Prostate gland (tissue), 2 donors: ENCODE measurements at regions not wholly inside any gene's neighbourhood (a gene's known extent, or its start where the extent isn't known, plus 50 kb on each side); places are given as distances from the start of the nearest gene placed in this dataset.

Experiments
- DNase-seq: peaks from one replicate; pipeline ENCODE4 v3.0.0-alpha.2; 2019; ENCODE audit warnings: low spot score
- H3K27ac ChIP-seq, 2 donors: fragments of 200-600 bp; sonication (generic); 2 replicates each; pipeline ENCODE4 v1.5.1; 2017 to 2019
- H3K27me3 ChIP-seq: fragments of 200-600 bp; sonication (generic); replicated peaks from 2 replicates; pipeline ENCODE4 v1.5.1; 2019; ENCODE audit not compliant: insufficient read depth
- H3K36me3 ChIP-seq, 2 donors: fragments of 200-600 bp; sonication (generic); 1 replicate in 1 of 2; 2 replicates in 1 of 2; pipeline versions ENCODE4 v1.5.1 to v1.8.1; 2017 to 2019
- H3K4me1 ChIP-seq: fragments of 200-600 bp; sonication (generic); replicated peaks from 2 replicates; pipeline ENCODE4 v1.5.1; 2019
- H3K4me3 ChIP-seq, 2 donors: fragments of 200-600 bp; sonication (generic); 2 replicates each; pipeline ENCODE4 v1.5.1; 2017 to 2019
- H3K9me3 ChIP-seq: fragments of 200-600 bp; sonication (generic); 2 replicates; pipeline ENCODE4 v1.5.1; 2017
- POLR2A ChIP-seq: fragments of 450-650 bp; IDR thresholded peaks from one replicate; pipeline ENCODE4 v1.6.1; 2016; ENCODE audit warnings: antibody characterized with exemption, mild to moderate bottlenecking
- POLR2AphosphoS5 ChIP-seq: sonication (generic); formaldehyde crosslinking; IDR thresholded peaks from one replicate; pipeline ENCODE4 v1.6.1; 2017; ENCODE audit warnings: antibody characterized with exemption
- WGBS: methylation state at CpG from one replicate; pipeline ENCODE4 v1.1.5; 2018; 5-methylcytosine and 5-hydroxymethylcytosine counted together
- intact Hi-C: fragments of 100-400 bp; cut with DNase I; formaldehyde crosslinking; loops from one replicate; pipeline ENCODE4 v1.14.2; 2022
- TF ChIP-seq, protein P1 (sequence below), 4 experiments: fragments of 200-600 bp in 2 of 4; fragments of 450-650 bp in 2 of 4; sonication (generic) in 2 of 4; IDR thresholded peaks; 1 replicate in 3 of 4; 2 replicates in 1 of 4; pipeline ENCODE4 v1.5.1; 2016 to 2019; ENCODE audit warnings: antibody characterized with exemption in 4 of 4, mild to moderate bottlenecking in 2 of 4, moderate library complexity in 2 of 4

DNA sequence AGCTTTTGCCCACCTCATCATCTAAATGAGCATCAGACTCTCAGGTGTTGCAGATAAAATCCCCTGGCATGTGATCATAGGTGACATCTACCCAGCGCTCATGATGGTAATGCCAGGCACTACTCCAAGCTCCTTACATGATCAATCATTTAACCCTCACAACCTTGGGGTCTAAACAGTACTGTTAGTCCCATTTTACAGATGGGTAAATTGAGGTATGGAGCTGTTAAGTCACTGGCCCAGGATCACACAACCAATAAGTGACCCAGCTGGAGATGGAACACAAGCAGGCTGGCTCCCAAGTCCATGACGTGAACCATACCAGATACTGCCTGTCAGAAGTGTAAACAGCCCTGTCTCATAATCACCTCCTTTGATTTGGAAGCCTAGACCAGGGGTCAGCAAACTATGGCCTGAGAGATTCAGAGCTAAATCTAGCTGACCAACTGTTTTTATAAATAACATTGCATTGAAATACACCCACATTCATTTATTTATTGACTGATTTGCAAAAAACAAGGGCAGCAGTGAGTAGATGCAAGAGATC, 79.2 kb downstream of the UNC5CL start:
- no peak for TF ChIP-seq POLR2A
- TF ChIP-seq POLR2AphosphoS5, result no peak
- TF ChIP-seq, protein P1, sequence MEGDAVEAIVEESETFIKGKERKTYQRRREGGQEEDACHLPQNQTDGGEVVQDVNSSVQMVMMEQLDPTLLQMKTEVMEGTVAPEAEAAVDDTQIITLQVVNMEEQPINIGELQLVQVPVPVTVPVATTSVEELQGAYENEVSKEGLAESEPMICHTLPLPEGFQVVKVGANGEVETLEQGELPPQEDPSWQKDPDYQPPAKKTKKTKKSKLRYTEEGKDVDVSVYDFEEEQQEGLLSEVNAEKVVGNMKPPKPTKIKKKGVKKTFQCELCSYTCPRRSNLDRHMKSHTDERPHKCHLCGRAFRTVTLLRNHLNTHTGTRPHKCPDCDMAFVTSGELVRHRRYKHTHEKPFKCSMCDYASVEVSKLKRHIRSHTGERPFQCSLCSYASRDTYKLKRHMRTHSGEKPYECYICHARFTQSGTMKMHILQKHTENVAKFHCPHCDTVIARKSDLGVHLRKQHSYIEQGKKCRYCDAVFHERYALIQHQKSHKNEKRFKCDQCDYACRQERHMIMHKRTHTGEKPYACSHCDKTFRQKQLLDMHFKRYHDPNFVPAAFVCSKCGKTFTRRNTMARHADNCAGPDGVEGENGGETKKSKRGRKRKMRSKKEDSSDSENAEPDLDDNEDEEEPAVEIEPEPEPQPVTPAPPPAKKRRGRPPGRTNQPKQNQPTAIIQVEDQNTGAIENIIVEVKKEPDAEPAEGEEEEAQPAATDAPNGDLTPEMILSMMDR (IDR thresholded peaks at IDR 0.05), result no peak
- Histone ChIP-seq H3K4me3 (no peak overlapping the region), H3K9me3 (no peaks in the 10 kb centered on the region), H3K36me3 (no peaks in the 10 kb centered on the region), H3K27me3 (no peaks in the 10 kb centered on the region), H3K4me1 (no peaks in the 10 kb centered on the region), H3K27ac (no peak overlapping the region)
- no peak for DNase-seq
- WGBS, result 83% methylated on average over 2 of the region's 2 CpGs
- intact Hi-C loops, result no loop called here

DNA sequence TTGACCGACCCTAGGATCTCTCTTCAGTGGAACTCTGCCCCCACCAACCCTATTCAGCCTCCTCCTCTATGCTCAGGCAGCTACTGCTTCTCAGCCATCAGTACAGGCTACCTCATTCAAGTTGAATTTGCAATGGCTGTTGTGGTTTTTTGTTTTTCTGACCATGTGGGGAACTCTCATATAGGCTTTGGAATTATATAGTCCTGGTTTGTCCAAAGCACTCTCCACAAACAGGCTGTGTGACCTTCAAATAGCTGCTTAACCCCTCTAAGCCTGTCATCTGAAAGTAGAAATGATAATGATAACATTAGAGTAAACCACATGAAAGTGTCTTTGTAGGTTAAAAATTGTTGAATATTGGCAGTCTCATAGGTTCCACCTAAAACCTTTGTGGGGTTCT, 80.3 kb downstream of the UNC5CL start:
- TF ChIP-seq POLR2A (no peak), POLR2AphosphoS5 (no peak)
- TF ChIP-seq, protein P1 (IDR thresholded peaks at IDR 0.05), result no peak
- Histone ChIP-seq H3K4me3 (no peak overlapping the region), H3K27ac (no peak overlapping the region), H3K27me3 (no peaks in the 10 kb centered on the region), H3K9me3 (no peaks in the 10 kb centered on the region), H3K36me3 (no peaks in the 10 kb centered on the region), H3K4me1 (no peaks in the 10 kb centered on the region)
- 84% methylated on average over 1 of the region's 1 CpG for WGBS
- DNase-seq, result no peak
- intact Hi-C loops, result no loop called here

GRCh38 chr6:40957616-40958492, 81.2 kb downstream of the UNC5CL start:
- intact Hi-C loops, result no loop called here
- Histone ChIP-seq H3K27ac (no peak overlapping the region), H3K4me1 (no peaks in the 10 kb centered on the region), H3K9me3 (no peaks in the 10 kb centered on the region), H3K4me3 (no peak overlapping the region), H3K27me3 (no peaks in the 10 kb centered on the region), H3K36me3 (no peaks in the 10 kb centered on the region)
- DNase-seq, result no peak
- WGBS, result 72% methylated on average over 4 of the region's 4 CpGs
- TF ChIP-seq POLR2AphosphoS5, result no peak
- TF ChIP-seq, protein P1 (IDR thresholded peaks at IDR 0.05), result no peak
- no peak for TF ChIP-seq POLR2A

DNA sequence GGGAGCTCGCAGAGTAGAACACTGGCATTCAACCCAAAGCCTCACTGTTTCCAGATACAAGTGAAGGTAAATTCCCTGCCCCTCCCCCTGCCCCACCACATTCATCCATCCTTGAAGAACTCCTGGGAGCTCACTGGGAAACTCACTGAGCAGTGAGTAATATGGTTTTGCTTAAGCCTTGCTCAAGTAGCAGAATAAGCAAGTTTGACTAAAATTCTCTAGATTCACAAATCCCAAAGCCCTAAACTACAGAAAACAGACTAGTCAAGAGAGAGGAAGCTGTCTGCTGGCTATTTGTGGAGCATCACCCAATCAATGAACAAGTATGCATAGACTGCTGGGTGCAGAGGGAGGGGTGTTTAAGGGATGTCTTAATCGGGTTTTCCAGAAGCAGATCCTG, 82.1 kb downstream of the UNC5CL start:
- TF ChIP-seq, protein P1 (IDR thresholded peaks at IDR 0.05), result no peak
- TF ChIP-seq POLR2A (no peak), POLR2AphosphoS5 (no peak)
- H3K9me3 ChIP-seq, result no peaks in the 10 kb centered on the region
- 84% methylated on average over 2 of the region's 2 CpGs for WGBS
- no peaks in the 10 kb centered on the region for H3K4me1 ChIP-seq
- no peaks in the 10 kb centered on the region for H3K27me3 ChIP-seq
- intact Hi-C loops, result no loop called here
- no peaks in the 10 kb centered on the region for H3K36me3 ChIP-seq
- H3K4me3 ChIP-seq, result no peak overlapping the region
- no peak overlapping the region for H3K27ac ChIP-seq
- DNase-seq, result no peak

DNA sequence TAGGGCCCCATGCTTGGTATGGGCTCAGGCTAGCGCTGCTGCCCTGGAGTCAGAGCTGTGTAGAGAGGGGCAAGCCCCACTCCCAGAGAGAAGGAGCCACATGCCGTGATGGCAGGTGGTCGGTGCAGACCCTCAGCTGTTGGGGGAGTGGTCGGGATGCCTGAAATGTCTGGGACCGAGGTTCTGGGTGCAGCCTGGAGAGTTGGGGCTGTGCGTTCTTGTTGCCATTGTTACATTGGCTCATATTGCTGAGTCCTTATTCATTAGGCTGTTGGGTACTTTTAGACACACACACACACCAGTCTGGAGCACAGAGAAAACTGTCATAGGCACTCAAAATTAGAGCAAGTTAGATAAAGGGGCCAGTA, 83.9 kb downstream of the UNC5CL start:
- H3K36me3 ChIP-seq, result no peaks in the 10 kb centered on the region

More for the DNA sequence above, 83.9 kb downstream of the UNC5CL start:
- TF ChIP-seq POLR2AphosphoS5, result no peak
- TF ChIP-seq POLR2A, result no peak
- TF ChIP-seq, protein P1 (IDR thresholded peaks at IDR 0.05), result no peak
- H3K4me3 ChIP-seq, result no peak overlapping the region
- WGBS, result 95% methylated on average over 6 of the region's 6 CpGs
- H3K9me3 ChIP-seq, result no peaks in the 10 kb centered on the region
- H3K4me1 ChIP-seq, result no peaks in the 10 kb centered on the region
- H3K27me3 ChIP-seq, result no peaks in the 10 kb centered on the region
- intact Hi-C loops, result no loop called here
- no peak for DNase-seq
- H3K27ac ChIP-seq, result no peak overlapping the region
